AML-193 (cell line): ENCODE measurements at regions not wholly inside any gene's neighbourhood (a gene's known extent, or its start where the extent isn't known, plus 50 kb on each side); places are given as distances from the start of the nearest gene placed in this dataset.
A peak's percentile ranks its signal among the peaks of the same experiment; 100 is the strongest.

Experiments
- DNase-seq, 2 experiments: peaks; one replicate each; lab custom pipeline; 2025; lab: John Stamatoyannopoulos, UW

- no peak for DNase-seq
These were observed 134.3 kb downstream of the OR2K2 start for GRCh38 chr9:111195766-111196165.

GRCh38 chr9:111193095-111193494, 136.9 kb downstream of the OR2K2 start:
- DNase-seq, result no peak

- no peak for DNase-seq
These were observed 137.4 kb downstream of the OR2K2 start for GRCh38 chr9:111192650-111193049.

- no peak for DNase-seq
These were observed 139.7 kb downstream of the OR2K2 start for GRCh38 chr9:111190347-111190746.

DNA sequence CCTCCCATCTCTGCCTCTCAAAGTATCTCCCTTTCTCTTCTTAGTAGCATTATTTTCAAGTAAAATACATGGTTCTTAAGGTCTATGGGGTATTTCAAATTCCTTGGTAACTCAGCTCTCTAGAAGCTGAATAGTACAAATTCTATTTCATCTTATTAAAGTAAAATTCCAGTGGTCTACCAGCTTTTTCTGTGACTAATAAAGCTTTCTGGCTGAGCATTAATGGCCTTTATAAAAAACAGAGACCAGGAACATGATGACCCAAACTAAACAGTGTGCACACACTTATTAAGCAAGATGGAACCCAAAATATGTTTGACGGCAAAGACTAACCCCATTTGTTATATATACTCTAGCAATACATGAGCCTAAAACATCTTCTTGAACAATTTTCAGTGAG, 142.6 kb downstream of the OR2K2 start:
- DNase-seq, result no peak

DNA sequence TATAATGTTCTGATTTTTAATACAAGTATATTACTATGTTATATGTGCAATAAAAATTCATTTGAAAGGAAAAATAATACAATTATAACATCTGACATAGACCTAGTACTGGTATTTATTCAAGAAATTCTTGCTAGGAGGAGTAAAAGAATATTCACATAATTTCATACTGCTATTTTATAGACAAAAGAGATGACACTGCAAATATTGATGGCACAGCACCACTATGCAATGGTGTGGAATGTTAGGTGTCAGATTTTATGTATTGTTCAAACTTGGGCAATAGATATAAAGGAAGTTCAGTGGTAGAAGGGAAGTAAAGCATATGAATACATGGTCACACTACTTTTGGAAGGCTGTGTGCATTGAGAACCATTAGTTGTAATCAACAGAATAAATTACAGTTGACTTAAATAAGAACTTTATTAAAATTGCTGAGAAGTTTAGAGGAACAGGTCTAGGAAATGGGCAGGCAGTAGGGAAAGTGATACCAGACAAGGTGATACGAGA, 143.9 kb downstream of the OR2K2 start:
- no peak for DNase-seq

GRCh38 chr9:111180811-111181210, 142.5 kb upstream of the LPAR1 start:
- no peak for DNase-seq

GRCh38 chr9:111179577-111179976, 141.3 kb upstream of the LPAR1 start:
- DNase-seq, result no peak

DNA sequence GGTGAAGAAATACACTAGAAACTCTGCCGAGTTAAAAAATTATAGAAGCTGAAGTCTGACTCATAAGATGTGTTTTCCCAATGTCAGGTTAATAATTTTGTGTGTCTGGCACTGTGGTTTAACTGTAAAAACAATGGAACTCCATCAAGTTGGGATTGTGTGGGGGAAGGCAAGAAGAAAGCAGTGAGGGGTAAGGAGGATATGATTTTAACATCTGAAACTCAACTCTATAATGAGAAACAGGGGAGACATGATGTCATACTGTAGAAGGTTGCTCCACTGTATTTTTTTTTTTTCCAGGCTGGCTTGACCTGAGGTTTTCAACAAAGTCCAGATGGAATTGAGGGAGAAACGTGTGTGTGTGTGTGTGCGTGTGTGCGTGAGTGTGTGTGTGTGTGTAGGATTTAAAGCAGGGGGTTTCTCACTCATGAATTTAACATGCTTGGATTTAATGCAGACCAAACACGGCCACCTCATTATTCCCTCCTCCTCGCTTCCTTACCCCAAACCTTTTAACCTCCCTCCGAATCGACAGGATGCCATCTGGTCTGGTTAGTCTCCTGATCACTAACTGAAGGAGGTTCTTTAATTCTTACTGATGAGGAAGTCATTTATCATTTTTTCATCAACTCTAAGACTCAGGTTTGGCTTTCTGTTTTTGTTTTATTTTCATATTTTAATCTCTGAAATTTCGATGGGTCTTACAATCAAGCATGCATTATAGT, 140.2 kb upstream of the LPAR1 start:
- no peak for DNase-seq

DNA sequence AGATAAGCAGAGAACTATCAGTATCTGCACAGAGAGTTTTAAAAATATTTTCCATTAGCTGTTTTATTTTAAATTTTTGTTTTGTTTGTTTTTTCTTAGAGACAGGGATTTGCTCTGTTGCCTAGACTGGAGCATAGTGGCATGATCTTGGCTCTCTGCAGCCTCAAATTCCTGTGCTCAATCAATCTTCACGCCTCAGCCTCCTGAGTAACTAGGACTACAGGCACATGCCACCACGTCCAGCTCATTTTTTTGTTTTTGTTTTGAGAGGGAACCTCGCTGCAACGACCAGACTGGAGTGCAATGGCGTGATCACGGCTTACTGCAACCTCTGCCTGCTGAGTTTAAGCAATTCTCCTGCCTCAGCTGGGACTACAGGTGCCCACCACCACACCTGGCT, 138.2 kb upstream of the LPAR1 start:
- no peak for DNase-seq

DNA sequence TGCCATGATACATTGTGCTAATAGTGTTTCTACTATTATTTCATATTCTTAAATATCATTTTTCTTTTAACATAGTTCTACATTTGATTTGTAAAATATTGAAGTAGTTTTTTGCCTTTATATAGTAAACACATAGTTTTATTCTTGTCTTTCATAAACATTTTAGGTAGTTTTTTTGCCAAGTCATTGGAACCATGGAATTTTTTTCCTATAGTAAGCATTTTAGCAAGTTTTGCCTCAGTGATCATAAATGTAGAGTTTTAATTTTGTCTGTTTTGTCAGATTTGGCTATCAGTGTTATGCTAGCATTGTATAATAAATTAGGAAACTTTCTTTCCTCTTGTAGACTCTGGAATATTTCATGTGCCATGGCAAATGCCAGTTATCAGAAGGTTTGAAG, 137.1 kb upstream of the LPAR1 start:
- no peak for DNase-seq

DNA sequence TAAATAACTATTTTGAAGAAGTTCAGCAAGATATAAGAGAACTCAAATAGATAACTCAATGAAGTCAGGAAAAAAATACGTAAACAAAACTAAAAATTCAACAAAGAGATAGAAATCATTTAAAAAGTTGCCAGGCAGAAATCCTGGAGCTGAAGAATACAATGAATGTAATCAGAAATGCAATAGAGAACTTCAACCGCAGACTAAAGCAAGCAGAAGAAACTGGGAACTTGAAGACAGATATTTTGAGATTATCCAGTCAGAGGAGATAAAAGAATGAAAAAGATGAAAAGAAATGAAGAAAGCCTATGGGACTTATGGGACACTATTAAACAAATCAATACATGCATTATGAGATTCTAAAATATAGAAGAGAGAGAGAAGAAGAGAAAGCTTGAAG, 129.1 kb upstream of the LPAR1 start:
- no peak for DNase-seq

GRCh38 chr9:111163716-111164389, 125.6 kb upstream of the LPAR1 start:
- DNase-seq, result peak in 1 of 2 experiments; percentile 7

DNA sequence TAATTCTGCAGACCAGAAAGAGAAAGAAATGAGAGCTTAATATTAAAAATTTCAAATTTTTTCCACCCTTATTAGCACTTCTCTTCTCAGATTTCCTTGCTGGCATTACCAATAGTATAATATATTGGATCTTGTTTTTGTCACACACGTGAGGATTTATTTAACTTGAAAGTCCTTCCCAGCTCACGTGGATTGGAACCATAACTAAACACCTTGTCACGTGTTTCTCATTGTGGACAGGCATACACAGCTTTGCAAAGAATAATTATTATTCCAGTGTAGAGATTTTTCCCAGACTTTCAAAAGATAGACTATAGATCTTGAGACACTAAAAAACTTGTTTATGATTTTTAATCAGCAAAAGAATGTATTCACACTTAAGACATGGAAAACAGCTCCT, 123.8 kb upstream of the LPAR1 start:
- no peak for DNase-seq

DNA sequence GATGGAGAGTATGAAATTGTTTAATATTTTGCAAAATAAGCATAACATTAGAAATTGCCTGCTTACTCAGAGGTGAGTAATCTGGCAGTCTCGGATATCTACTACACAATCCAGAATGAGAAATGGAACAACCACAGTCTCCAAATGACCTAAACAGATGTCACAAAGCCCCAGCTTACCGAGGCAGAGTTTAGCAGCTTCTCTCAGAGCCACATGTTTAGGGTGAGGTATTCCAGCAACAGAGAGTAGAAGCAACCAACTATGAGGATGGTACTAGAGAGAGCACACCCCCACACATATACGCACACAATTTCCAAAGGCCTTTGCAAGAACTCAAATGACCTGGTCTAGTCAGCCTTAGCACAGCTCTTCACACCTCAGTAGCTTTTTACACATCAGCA, 122.7 kb upstream of the LPAR1 start:
- no peak for DNase-seq

DNA sequence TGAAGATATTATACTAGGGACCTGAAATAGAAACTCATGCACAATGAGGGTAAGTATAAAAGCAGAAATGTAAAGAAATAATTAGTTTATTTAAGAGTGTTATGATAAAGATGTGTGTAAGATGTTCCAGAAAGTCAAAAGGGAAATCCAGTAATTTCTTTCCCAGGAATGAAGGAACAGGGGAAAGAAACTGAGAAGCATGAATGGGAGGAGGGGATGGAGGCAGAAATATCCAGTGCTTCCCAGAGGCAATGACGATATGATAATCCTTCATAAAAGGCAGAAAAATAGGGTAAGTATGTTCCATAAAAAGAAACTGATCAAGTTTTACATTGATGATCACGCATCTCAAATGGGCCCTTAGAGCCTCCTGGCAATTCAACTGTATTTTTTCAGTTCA, 120.7 kb upstream of the LPAR1 start:
- DNase-seq, result no peak

- no peak for DNase-seq
These were observed 120.1 kb upstream of the LPAR1 start for GRCh38 chr9:111158363-111158762.

DNA sequence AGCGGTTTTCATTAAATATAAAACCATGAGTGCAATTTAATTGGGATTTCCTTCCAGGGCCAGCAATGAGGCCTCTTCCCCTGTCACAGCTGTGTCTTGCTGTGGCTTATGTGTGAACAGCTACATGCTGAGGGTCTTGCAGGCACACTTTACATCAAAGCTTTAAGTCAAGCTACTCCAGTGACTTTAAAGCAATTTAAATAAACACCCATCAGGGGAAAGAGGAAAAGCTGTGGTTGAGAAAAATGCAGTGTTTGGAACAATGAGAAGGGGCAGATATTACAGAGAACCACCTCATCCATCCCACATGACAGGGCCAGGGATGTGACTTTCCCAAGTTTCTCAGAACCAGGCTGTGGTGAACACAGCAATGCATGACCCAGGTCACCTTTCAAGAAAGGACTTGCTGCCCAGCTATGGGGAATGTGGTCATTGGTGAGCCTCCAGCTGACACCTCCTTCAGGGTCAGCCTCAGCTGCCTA, 115.9 kb upstream of the LPAR1 start:
- DNase-seq, result no peak

DNA sequence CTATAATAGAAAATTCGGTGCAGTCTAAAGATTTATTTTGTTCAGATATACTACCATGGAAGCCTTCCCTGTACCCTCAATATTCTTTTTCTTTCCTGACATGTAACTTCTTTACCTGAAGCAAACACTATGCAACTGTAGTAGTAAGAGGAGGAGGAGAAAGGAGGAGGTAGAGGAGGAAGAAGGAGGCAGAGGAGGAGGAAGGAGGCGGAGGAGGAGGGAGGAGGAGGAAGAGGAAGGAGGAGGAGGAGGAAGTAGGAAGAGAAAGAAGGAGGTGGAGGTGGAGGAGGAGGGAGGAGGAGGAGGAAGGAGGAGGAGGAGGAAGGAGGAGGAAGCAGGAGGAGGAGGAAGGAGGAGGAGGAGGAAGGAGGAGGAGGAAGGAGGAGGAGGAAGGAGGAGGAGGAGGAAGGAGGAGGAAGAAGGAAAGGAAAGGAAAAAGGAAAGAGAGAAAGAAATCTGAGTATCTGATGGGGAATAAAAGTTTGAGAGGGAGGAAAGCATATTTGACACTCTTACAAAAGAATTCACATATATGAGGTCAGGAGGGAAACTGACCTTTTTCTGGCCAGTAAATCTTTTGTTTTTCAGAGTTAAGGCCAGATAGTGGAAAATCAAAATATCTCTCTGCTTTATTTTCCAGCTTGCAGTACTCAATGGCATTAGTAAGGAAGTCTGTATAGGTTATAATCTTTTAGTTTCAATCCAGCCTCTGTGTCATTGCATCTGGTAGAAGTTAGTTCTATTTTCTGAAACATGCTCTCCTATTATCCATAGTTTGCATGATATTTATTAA, 114.5 kb upstream of the LPAR1 start:
- no peak for DNase-seq

- DNase-seq, result no peak
These were observed 113.3 kb upstream of the LPAR1 start for GRCh38 chr9:111151537-111151936.

DNA sequence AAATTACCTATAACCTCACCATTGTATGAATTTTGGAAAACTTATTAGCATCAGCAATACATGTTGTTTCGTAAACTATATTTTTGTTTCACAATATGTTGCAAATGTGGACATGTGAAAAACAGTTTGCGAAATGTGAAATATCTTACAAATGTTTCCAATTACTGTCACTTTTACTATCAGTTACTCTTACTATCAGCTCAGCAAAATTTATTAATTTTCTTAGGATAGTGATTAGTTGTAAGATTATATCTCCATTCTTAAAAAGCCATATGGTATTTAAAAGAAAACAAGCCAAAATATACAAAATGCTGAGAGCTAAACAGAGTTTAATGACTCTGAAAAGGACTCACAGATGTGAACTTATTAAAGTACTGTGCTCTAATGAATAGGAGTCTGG, 111.9 kb upstream of the LPAR1 start:
- DNase-seq, result no peak

- no peak for DNase-seq
These were observed 110.9 kb upstream of the LPAR1 start for GRCh38 chr9:111149018-111149759.
